Endometrium (tissue), 2 donors: ENCODE measurements at regions not wholly inside any gene's neighbourhood (a gene's known extent, or its start where the extent isn't known, plus 50 kb on each side); places are given as distances from the start of the nearest gene placed in this dataset.

Experiments
- FAIRE-seq: peaks from 2 replicates; lab custom pipeline; 2012; peaks lifted over from hg19 to GRCh38; lab: Jason Lieb, UNC
- donor health status: control.
- donor health status: control.

DNA sequence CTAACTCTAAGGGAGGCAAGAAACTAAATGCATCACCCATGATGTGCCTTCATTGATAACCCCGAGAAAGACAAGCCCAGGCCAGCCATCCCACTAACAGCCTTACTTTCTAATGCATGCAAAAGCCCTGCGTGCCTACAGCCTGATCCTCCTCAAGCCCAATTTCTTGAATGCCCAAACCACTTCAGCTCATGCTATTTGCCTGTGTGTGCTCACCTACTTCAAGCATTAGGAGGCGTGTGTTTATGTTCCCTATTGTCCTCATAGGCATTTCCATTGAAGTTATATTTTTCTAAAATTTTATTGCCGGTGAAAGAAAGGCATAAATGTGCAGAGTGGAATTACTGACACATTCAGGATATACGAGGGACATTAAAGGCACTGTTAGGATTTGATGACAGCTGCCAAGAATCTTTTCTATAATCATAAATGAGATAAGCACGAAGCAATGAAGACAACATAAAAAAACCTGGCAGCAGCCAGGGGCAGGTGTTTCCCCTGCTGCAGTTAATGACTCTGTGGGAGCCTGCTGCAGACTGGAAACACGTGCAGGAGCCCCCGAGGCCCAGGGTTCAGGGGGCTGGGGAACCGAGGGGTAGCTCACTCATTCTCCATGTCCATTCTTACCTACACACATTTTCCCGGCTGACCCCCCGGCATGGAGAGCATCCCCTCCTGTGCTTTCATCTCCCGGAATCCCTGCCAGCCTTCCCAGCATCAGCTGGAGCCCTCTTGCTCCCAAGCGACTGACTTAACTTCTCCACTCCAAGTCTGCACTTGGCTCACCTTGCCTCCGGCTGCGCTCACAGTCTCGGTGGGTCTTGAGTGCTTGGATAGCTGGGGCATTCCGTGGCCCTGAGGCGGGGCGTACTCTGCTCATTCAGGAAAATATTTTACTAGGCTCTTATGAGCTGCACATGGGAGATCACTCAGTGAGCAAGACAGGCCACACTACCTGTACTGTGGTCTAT lies 292.3 kb upstream of the SIX2 start:
- no peak for FAIRE-seq

DNA sequence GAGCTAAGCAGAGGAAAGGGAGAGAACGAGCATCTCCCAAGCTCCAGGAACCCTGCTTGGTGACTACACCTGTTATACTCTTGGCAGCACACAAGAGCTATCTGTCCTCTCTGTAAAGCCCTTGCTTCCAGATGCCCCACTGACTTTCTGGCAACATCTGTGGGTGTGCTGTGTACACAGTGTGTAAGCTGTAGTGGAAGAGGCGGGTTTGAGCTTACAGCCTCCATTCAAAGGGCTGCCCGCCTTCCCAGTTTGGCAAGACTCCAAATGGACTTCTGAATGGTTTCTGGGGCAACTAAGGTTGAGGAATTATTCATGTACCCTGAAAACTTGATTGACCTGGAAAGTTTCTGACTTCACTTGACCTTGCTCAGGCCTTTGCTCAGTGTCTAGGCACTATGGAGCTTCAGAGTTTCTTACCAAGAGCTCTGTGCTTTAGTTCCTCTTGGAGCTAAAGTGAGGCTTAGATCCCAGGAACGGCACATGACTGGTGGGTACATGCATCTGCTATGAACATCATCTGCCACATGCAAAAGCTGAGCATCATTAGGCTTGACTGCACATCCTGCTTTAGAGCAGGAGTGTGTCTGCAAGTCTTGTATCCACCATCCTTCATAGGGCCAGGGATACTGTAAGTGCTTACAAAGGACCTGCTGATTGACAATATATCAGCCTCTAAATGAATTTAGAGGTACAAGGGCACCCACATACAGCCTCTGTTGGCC lies 290.9 kb upstream of the SIX2 start:
- no peak for FAIRE-seq

GRCh38 chr2:45299361-45299760 lies 290.1 kb upstream of the SIX2 start:
- FAIRE-seq: no peak

GRCh38 chr2:45293182-45293581 lies 283.9 kb upstream of the SIX2 start:
- peak; percentile 74 for FAIRE-seq

GRCh38 chr2:45291296-45291701 lies 282.0 kb upstream of the SIX2 start:
- FAIRE-seq: no peak

DNA sequence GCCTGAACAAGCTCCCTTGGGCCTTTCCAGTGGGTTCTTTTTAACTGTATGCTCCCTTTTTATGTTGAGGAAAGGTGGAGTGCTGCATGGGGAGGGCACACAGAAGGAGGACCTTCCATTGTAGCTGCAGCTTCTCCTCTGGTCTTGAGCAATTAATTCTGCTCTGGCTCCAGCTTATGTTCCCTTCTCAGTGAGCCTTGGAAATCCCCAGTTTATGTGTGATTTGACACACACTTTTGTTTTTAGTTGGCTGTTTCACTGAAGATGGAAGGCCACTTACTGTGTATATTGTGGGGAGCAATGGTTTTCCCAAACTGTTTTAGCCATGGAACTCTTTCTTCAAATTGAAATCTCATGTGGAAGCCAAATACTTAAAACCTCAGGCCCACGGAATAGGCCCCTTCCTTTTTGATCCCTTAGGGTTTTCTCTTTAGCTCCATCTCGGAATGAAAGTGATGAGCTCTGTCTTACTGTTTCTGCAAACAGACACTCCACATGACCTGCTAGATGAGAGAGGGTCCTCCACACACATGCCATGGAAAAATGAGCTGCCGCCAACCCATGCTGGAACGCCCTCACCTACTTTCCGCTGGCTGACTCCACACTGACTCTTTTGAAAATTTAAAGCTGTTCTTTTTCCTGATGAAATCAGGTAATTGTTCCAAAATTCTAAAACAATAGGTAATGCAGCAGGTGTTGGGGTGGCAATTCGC lies 280.9 kb upstream of the SIX2 start:
- FAIRE-seq: no peak

DNA sequence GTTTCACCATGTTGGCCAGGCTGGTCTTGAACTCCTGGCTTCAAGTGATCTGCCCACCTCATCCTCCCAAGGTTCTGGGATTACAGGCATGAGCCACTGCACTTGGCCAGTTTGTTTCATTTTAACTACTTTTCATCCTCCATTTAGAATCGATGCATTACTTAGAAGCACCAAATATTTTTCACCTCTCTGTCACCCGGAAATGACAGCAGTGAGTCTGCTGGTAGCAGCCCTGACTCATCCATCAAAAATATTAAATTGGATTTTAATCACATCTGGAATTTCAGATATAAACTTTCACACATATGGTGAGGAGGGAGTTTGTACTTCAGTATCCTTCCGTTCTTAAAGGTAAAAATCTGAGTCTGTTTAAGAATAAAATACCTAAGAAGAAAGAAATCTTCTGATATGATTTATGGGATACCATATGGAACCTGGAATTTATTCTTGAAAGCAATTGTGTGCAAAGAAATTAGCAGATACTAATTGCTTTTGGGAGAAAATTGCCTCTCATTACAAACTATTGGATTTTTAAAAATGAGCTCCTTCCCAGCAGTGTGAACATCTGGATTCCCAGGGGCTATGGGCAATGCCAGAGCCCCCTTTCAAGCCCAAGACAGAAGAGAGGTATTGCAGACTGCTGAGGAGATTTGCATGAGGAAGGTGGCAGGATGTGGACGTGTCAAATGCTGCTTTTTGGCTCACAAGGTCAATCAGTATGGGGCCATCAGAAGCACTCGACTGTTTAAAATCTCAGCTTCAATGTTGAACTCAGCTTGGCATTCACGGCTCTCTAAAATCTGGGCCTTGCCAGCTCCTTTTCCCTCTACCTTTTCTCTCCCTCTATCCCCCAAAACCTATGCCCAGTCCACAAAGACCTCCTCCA lies 279.5 kb upstream of the SIX2 start:
- no peak for FAIRE-seq

DNA sequence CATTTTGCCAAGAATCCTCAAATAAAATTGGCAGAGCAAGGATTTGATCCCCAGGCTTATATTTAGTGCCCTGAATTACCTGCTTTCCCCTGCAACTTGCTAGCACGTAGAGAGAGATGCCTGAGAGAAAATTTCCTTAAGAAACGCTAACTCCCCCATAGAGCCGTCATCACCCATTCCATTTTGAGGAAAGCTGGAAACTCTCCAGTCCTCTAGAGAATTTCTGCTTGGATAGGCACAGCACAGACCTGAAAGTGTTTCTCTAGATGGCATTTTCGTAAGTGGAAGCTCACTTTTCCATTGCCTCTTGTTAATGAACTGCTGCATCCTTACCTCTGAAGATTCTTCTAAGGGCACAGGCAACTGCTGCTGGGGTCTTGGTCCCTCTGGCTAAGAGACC lies 277.8 kb upstream of the SIX2 start:
- no peak for FAIRE-seq

- no peak for FAIRE-seq
Observed at GRCh38 chr2:45285771-45286390, 276.6 kb upstream of the SIX2 start.

GRCh38 chr2:45285311-45285710 lies 276.1 kb upstream of the SIX2 start:
- no peak for FAIRE-seq

- no peak for FAIRE-seq
Observed at GRCh38 chr2:45284621-45284995, 275.4 kb upstream of the SIX2 start.

DNA sequence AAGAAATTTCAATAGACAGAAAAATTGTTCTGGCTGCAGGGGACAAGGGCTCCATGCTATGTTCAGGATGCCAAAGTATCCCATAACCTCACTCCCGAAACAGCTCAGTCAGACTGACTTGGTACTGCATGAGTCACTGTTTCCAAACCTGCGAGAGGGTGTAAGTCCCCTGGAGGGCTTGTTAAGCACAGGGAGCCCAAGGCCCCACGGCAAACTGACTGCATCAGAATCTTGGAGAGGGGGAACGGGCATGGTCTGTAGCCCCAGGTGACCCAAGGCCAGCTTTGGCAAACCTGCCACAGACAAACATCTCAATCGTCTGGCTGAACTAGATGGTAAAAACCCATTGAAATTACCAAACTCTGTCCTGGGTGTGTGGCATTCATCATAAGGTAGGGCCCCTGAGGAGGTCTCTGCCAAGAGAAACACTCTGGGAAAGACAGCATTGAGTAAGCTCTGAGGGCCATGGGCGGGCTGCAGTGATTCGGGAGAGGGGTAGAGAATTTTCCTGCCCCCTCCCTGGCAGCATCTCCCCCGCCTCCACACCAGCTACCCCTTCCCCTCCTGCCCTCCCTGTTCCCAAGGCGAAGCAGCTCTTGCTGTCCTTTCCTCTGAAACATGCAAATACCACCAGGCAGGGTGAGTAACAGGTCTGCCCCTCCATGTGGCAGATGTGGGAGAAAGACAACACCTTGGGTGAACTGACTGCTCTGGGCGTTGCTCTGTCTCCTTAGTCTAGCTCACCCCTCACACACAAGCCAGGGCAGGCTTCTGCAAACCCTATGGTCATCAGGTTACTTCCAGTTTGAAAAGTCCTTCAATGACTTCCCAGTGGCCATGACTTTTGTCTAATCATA lies 274.7 kb upstream of the SIX2 start:
- FAIRE-seq: no peak

- no peak for FAIRE-seq
Observed at GRCh38 chr2:45282646-45283045, 273.4 kb upstream of the SIX2 start.

DNA sequence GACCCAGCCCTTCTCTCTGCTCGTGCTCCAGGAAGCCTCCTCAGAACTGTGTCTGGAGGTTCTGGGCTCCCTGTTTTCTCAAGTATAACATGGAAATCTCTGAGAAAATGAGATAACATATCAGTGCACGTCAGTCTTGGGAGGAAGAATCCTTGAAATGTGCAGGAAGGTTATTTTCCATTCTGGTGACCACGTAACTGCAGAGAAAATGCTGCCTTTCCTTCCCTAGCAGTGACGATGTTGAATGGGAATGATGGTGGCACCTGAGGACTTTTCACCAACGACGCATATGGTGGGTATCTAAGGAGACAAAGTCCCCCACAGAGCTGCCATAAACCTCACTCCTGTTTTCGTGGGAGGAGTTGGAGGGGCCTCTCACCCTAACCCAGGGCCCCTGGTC lies 272.1 kb upstream of the SIX2 start:
- FAIRE-seq: no peak

DNA sequence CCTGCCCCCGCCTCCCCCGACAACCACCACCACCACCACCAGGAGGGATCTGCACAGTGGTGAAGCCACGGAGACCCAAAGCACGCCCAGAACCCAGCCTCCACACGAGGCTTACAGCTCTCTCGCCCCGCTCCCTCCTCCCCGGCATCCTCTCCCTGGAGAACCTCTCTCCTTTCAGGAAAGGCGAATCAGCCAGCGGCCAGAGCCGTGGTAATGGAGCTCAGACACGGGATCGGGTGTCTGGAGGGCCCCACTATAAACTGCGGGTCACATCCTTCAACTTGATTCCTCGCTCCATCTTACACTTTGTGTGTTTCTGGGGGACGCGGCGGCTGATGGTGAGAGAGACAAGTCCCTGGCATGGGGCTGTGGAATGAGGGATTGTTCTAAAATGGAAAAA lies 271.5 kb upstream of the SIX2 start:
- FAIRE-seq: no peak

DNA sequence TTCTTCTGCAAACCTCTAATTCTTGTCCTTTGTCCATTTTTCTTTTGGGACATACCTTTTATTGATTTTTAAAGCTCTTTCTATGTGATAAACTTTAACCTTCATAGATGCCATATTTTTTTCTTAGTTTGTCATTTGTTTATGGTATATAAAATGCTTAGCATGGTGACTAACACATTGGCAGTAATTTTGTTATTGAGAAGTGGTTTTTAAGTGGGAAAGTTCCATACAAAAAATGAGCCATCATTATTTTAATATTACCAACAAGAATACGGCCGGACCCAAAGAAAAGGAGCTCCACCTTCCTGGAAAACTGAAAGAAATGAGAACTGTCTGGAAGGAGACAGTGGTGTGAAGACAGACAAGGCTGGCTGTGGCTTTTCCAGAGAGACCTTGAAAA lies 270.1 kb upstream of the SIX2 start:
- no peak for FAIRE-seq

- FAIRE-seq: no peak
Observed at GRCh38 chr2:45278365-45279078, 269.3 kb upstream of the SIX2 start.

DNA sequence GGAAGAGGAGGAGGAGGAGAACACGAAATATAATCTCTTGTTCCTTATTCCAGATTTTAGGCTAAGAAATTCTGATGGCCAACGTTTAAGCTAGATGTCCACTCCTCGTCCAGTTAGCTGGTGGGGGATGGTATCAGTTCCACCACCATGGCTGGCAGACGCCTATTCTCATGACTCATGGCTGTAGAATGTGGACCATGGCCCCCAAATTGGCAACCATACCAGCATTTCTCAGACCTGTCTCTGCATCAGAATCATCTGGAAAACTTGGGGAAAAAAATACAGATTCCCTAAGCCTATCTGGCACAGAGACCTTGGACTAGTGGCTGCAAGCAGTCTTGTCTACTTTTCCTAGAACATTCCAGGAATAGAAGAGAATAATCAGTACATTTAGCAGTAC lies 267.7 kb upstream of the SIX2 start:
- FAIRE-seq: no peak

- no peak for FAIRE-seq
Observed at GRCh38 chr2:45275806-45276205, 266.6 kb upstream of the SIX2 start.
